ENCODE measurements at regions not wholly inside any gene's neighbourhood (a gene's known extent, or its start where the extent isn't known, plus 50 kb on each side); places are given as distances from the start of the nearest gene placed in this dataset.

DNA sequence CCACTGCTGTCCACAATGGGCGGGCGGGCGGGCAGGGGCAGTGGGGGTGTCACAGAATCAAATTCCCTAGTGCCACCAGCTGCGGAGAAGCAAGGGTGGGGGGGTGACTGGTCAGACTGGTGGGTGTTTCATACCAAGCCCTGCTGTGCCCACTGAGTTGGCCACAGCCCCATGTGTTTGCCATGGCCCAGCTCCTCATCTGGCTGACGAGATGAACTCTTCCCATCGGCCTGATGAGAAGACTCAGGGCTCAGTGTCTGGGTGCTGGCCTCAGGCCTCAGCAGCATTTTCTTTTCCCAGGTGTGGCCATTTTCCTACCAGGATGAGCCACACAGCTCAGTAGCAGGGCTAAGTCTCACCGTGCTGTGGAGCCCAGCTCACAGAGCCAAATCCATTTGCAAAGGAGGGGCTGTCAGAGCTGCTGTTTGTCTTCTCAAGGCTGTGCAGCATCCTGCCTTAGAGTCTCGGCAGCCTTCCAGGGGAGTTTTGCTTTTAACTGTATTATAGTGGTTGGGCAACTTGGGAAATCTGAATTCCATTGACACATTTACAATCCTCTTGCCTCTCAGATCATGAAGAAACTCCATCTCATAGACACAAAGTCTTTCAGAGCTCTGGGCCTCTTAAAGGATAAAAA lies 176.8 kb downstream of the ABHD5 start:
- DNase-seq, result no peak

DNA sequence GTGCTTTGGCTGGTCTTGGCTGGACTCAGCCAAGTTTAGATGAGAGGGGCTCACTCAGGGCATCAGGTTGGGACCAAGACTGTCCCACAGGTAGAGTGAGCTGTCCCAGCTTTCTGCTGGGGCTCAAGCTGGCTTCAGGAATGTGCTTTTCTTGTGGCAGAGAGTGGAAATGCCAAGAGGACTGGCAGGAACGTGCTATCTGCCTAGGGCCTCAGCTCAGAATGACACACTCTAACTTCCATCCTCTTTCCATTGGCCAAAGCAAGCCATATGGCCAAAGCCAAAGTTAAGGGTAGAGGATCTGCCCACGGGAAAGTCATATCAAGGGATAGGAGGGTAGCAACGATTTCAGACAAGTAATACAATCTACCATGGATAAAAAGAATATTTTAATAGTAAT lies 178.8 kb downstream of the ABHD5 start:
- no peak for DNase-seq

GRCh38 chr3:43870120-43870519 lies 179.4 kb downstream of the ABHD5 start:
- no peak for DNase-seq

DNA sequence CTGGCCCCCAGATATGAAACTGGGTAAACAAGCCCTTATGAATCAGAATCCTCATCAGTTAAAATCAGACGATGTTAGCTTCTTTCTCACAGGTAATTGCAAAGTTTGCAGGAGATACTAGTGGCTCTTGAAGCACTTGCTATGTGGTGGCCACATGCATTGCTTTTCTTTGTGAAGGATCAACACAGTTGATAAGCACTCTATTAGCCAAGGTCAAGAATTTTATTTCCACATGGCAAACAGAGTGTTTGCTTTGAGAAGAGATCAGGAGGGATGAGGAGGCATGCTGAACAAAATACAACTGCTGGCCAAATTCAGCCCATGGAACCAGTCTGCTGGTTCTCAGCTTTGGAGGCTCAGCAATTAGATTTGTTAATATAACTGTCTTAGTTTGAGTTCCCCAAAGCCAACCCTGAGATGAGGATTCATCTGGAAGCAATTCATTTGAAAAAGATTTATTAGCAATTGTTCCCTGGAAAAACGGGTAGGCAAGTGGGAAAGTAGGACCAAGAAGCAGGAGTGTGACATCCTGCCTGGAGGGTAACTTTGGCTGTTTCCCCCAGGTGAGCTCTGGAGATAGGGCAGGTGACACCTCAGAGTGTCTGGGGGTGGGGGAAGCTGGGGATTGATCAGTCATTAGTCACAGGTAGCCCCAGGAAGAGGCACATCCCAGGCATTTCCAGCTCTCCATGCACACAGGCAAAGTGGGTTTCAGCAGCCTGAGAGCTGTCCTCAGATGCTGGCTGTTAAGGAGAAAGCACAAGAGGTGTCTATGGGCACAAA lies 180.3 kb downstream of the ABHD5 start:
- DNase-seq, result no peak

DNA sequence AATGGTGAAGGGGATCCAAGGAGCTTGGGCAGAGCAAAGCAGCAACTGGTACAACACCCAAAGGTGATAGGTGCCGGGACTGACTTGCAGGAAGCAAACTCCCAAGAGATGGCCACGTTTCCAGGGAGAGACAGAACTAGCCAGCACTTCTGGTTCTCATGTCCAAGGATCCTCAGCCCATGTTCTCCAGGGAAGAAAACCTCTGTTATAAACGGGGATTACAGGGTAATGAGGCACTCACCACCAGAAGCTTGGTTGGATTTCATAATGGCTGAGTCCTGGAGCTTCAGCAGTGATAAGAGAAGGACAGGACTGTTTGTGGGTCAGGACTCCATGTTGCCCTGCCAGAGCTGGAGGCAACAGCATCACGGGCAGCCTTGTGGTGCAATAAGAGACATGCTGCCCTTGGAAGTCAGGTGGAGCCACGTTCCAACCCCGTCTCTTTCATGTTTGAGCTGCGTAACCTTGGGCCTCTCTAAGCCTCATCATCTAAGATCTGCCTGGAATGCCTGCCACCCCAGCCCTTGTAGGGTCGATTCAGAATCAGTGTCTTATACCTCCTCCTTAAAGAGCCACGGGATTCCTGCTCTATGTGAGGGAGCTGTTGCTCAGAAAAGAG lies 181.0 kb downstream of the ABHD5 start:
- DNase-seq, result no peak

GRCh38 chr3:43872301-43872700 lies 181.6 kb downstream of the ABHD5 start:
- DNase-seq, result no peak

DNA sequence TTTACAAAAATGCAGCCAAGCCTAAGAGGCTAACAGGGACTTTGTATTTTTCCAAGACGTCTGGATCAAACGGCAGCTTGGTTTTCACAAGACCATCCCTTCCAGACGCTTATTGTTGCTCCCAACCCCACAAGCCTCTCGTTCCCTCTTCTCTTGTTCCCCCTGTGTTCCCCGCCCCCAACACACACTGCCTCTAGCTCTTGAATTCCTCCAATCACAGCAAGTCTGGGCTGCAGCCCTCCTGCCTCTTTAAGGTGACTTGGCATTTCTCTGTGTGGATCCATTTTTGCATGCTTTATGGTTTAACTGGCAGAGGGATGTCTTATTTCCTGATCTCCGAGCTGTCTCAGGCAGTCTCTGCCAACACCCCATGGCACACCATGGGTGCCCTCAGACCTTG lies 182.2 kb downstream of the ABHD5 start:
- no peak for DNase-seq

DNA sequence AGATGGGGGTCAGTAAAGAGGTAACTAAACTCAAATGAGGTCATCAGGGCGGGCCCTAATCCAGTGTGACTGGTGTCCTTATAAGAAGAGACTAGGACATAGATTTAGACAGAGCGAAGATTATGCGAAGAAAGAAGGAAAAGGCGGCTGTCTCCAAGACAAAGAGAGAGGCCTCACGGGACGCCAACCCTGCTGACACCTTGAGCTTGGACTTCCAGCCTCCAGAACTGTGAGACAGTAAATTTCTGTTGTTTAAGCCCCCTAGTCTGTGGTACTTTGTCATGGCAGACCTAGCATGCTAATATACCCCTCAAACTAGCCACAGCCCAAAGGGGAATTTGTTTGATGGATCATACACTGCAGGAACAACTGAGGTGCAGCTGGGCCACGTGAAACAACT lies 183.0 kb downstream of the ABHD5 start:
- DNase-seq, result no peak

DNA sequence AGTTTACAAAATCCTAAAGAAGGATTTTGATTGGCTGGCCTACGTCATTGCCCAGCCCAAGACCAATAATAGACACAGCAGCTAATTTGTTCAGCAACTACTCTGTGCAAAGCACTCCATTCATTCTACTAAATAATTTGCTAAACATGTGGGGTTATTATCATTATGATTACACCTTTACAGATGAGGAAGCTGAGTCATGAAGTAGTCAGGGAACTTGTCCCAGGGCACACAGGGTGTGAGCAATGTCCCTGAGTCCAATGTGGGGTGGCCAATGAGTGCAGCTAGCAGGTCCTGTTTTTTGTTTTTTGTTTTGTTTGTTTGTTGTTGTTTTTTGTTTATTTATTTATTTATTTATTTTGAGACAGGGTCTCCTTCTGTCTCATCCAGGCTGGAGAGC lies 183.6 kb downstream of the ABHD5 start:
- DNase-seq, result no peak

GRCh38 chr3:43874731-43875130 lies 184.0 kb downstream of the ABHD5 start:
- DNase-seq, result no peak

DNA sequence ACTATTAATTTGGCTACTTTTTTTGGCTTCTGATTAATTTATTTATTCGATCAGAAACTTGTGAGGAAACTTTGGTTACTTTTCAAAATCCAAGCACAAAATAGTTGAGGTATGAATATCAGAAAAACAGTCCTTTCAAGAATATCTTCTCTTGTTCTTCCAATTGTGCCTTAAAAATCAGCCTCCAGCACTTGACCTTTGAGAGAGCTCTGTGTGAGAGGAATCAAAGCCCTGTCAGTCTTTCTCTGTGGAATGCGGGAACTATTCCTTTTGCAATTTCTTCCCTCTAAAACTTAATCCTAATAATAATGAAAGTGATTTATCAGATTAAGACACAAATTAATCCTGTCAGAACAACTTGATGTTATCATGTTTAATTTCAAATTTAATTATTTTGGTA lies 185.9 kb downstream of the ABHD5 start:
- DNase-seq, result no peak

DNA sequence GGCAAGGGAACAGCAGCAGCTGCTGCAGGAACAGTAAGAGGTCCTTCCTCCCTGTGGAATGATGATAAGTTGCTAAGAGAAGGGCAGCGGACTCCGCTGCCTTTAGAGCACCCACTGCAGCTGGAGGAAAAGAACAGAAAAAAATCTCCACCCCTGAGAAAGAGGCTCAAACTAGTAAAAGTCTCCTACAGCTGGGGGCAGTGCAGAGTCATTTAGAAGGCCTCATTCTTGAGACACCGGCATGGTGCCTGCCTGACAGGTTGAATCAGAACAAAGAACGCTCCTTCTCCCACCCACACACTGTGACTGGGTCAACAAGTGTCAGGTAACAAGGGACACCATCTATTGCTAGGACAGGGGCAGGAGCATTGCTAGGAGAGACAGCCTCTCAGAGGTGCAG lies 188.4 kb downstream of the ABHD5 start:
- DNase-seq, result peak; percentile 35

DNA sequence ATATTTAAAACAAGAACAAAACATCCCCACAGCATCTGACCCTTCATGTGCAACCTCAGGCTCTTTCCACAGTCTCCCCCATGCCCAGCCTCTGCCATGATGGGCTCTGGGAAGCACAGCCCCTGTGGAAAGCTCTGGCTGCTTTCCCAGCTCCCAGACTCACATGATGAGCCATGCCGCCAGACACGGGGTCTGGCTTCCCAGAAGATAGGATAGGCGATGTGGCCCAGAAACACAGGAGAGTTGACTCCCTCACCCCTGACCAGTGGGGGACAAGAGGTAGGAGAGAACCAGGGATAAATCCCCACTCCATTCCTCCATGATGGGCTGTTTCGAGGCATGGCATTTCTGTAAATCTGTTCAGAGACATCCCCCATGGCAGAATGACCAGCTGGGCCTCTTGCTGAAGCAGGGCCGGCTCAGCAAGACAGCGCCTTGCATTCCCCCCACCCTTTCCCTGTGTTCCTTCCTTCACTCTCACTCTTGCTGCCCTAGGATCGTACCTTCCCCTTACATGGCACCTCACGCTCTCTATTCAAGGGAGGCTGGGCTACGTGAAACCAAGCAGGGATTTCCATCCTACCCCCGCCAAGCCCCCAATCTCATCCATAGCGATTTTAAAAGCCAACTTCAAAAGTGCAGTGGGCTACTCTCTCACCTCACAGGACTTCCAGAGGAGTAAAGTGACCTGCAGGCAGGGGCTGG lies 192.4 kb downstream of the ABHD5 start:
- DNase-seq, result no peak

DNA sequence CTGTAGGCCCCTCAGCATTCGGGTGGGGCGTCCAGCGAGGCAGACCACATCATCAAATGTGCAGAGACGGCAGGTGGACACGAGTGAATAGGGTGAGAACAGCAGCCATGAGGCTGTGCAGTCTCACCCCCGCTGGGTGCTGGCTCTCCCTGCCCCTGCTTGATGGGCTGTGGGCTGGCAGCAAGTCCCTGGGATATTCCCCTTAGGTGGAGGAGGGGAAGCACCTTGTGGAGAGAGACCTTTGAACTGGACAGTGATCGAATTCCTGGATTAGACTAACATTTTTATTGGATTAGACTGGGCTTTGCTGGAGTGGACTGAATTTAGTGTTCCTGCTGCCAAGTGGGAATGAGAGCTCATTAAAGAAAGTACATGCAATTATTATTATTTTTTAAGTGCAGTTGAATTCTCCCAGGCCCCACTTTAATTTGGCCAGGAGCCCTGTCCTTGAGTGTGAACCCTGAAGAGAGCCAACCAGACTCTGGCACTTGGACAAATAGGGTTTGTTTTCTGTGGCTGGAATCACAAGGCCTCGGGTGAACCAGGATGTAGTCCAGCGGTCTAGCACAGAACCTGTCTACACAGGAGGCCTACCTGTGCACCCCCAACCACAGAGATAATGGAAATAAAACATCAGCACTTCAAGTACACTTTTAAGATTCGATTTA lies 193.1 kb downstream of the ABHD5 start:
- no peak for DNase-seq

DNA sequence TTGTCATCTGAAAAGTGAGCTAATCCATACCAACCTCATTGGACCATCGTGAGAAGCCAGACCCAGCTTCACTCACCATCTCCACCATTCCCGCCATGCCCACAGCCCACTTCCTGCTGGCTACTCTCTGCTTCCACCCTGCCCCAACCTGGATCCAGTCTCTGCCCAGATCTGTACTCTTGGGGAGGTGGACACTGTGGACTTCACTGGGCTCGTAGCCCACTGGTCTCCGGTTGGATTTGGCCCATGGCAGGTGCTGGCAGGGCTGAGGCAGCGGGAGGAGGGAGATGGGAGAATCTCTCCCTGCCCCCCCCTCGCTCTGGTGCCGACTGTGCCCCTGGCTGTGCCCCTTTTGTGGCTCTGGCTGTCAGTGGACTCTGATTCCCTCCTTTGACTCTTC lies 193.8 kb downstream of the ABHD5 start:
- no peak for DNase-seq

DNA sequence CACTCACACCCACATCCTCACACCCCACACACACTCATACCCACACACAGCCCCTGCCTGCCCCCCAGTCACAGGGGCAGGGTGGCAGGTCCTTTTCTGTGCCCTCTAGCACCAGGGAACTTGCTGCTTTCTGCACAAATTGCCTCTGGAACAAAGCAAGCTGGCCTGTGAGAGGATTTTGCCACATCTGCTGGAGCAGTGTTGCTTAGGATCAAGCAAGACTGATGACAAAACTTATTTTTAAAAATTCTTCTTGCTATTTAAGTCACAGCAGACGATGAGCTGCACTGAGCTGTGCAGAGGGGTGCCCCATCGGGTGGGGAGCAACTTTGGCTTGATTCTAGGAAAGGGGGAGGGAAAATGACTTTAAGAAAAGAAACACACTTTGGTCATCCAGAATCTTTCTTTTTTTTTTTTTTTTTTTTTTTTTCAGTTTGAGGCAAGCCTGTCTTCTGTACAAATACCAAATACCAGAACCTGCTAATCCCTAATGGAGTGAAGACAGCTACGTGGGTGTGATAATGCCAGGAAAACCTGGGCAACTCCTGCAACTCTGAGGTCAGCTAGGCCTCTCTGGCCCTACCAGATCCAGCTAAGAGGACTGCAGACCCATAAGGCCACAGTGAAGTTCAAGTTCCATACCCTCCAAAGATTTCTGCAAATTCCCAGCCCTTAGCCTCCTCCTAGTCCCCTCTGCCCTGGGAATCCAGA lies 195.3 kb downstream of the ABHD5 start:
- DNase-seq, result no peak

DNA sequence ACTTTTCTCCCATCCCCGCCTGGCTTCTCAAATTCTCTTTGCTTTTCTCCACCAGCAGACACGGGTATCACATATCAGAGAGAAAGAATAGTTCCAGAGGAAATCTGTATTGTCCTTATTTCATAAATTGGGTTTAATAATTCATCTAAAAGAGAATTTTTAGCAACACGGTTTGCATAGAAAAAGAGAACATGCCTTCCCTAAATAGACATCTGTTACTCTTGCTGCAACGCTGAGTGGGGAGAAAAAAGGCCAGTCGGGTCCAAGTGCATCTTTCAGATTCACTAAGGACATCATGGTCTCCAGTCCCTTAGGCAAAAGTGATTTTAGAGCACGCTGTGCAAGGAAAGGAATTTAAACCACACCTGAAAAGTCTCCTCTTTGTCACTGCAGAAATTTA lies 201.3 kb downstream of the ABHD5 start:
- no peak for DNase-seq

GRCh38 chr3:43892526-43892925 lies 201.8 kb downstream of the ABHD5 start:
- DNase-seq, result no peak

DNA sequence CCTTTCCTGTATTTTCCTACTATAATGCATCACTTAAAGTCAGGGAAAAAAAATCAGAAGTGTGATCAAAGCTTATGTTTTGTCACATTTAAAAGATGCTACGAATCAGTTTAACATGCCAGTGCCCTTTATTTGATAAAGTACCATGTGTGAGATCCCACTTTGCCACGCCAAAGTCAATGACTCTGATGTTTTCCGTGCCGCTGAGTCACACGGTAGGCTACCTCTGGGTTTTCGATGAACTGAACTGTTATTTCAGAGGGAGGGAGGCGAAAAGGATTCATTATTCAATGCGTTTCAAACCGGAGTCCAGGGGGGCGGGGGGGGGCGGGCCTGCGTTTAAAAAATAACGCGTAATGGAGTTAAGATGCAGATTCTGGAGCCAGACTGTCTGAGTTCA lies 203.0 kb downstream of the ABHD5 start:
- no peak for DNase-seq

- no peak for DNase-seq
Observed at GRCh38 chr3:43894176-43895049, 203.7 kb downstream of the ABHD5 start.

GRCh38 chr3:43895573-43895972 lies 204.8 kb downstream of the ABHD5 start:
- no peak for DNase-seq

GRCh38 chr3:43902415-43902814 lies 211.7 kb downstream of the ABHD5 start:
- DNase-seq, result no peak
